DMS53 treated with DMSO at 0.1 percent for 48 hours (cell line): ENCODE measurements at regions not wholly inside any gene's neighbourhood (a gene's known extent, or its start where the extent isn't known, plus 50 kb on each side); places are given as distances from the start of the nearest gene placed in this dataset.
"Not testable (repeated sequence)": the region's sequence is repeated elsewhere in the genome, so short reads cannot be mapped to it uniquely, and the experiment has no call there.

Experiments
- DNase-seq: peaks from one replicate; lab custom pipeline; 2025; ENCODE audit not compliant: unreplicated experiment; lab: John Stamatoyannopoulos, UW

- not testable (repeated sequence) for DNase-seq
Observed at GRCh38 chr22:44558671-44559070, 60.6 kb upstream of the RTL6 start.

- not testable (repeated sequence) for DNase-seq
Observed at GRCh38 chr22:44557872-44558271, 59.8 kb upstream of the RTL6 start.

GRCh38 chr22:44557064-44557748, 59.2 kb upstream of the RTL6 start:
- DNase-seq: peak; percentile 36

- no peak for DNase-seq
Observed at GRCh38 chr22:44555597-44555996, 57.6 kb upstream of the RTL6 start.

GRCh38 chr22:44555046-44555445, 57.0 kb upstream of the RTL6 start:
- DNase-seq: no peak

GRCh38 chr22:44554411-44554810, 56.4 kb upstream of the RTL6 start:
- DNase-seq: no peak

GRCh38 chr22:44550711-44551491, 52.9 kb upstream of the RTL6 start:
- no peak for DNase-seq

- no peak for DNase-seq
Observed at GRCh38 chr22:44549701-44550100, 51.7 kb upstream of the RTL6 start.

GRCh38 chr22:44548981-44549380, 50.9 kb upstream of the RTL6 start:
- DNase-seq: no peak
